ENCODE measurements at regions not wholly inside any gene's neighbourhood (a gene's known extent, or its start where the extent isn't known, plus 50 kb on each side); places are given as distances from the start of the nearest gene placed in this dataset.
"Not testable (repeated sequence)": the region's sequence is repeated elsewhere in the genome, so short reads cannot be mapped to it uniquely, and the experiment has no call there.

DNA sequence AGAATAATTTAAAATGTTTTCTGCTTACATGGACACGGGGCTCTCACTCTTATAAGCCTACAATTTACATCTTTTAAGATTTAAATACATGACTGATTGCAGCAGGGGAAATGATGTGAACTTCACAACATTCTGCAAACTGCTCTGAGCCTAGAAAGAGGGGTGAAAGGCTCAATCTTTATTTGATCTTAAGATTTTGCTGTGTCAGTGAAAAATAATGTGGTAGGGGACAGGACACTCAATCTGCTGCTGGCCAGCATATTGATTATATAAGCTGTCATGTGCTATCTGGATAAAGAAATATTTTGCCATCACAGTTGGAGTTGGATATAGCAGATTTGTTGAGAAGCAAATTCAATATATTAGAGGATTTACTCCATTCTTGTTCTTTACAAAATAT is 2210.5 kb downstream of the PCDH7 start:
- Histone ChIP-seq H3K4me1 (replicated peaks in 1 of 2) (no peaks in the 10 kb centered on the region), H3K36me3 (replicated peaks in 1 of 2) (no peaks in the 10 kb centered on the region), H3K4me3 (no peak overlapping the region), H3K9me3 (replicated peaks in 1 of 3) (no peaks in the 10 kb centered on the region), H3K27ac (no peak overlapping the region), H3K27me3 (no peaks in the 10 kb centered on the region)
- WGBS, 4 donors: 6 to 33% (median 22%) methylated on average over 1 of the region's 1 CpG
- intact Hi-C loops (cut with DNase I): no loop called here
- DNase-seq: no peak
- TF ChIP-seq CTCF (IDR thresholded peaks at IDR 0.05): no peak
- no peak for TF ChIP-seq POLR2A (IDR thresholded peaks at IDR 0.05)

GRCh38 chr4:32931475-32931874 is 2211.3 kb downstream of the PCDH7 start:
- no peak for DNase-seq
- Histone ChIP-seq H3K9me3 (replicated peaks in 1 of 3) (no peaks in the 10 kb centered on the region), H3K27me3 (no peaks in the 10 kb centered on the region), H3K36me3 (replicated peaks in 1 of 2) (no peaks in the 10 kb centered on the region), H3K4me1 (replicated peaks in 1 of 2) (no peaks in the 10 kb centered on the region), H3K27ac (no peak overlapping the region), H3K4me3 (no peak overlapping the region)
- intact Hi-C loops (cut with DNase I): no loop called here
- TF ChIP-seq CTCF (IDR thresholded peaks at IDR 0.05) (no peak), POLR2A (IDR thresholded peaks at IDR 0.05) (no peak)
- WGBS, 4 donors: 17 to 52% (median 46%) methylated on average over 3 of the region's 3 CpGs

GRCh38 chr4:32932156-32932555 is 2212.0 kb downstream of the PCDH7 start:
- Histone ChIP-seq H3K36me3 (replicated peaks in 1 of 2) (no peaks in the 10 kb centered on the region), H3K4me3 (no peak overlapping the region), H3K27me3 (no peaks in the 10 kb centered on the region), H3K9me3 (replicated peaks in 1 of 3) (no peaks in the 10 kb centered on the region), H3K27ac (no peak overlapping the region), H3K4me1 (replicated peaks in 1 of 2) (no peaks in the 10 kb centered on the region)
- intact Hi-C loops (cut with DNase I): no loop called here
- DNase-seq: no peak
- TF ChIP-seq CTCF (IDR thresholded peaks at IDR 0.05) (no peak), POLR2A (IDR thresholded peaks at IDR 0.05) (no peak)

DNA sequence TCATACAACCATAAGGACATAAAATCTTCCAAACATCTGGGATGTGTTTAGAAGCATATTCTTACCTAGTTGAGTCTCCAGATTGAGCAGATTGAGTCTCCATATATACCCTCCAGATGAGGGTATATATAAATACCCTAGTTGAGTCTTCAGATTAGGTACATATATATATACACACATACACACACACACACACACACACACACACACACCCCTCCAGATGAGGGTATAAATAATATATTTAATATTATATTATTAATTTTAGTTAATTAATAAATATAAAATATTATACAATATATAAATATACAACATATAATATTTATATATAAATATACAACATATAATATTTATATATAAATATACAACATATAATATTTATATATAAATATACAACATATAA is 2219.1 kb downstream of the PCDH7 start:
- H3K36me3 ChIP-seq (replicated peaks in 1 of 2); H3K27ac ChIP-seq; H3K4me3 ChIP-seq; DNase-seq; intact Hi-C loops (cut with DNase I); H3K9me3 ChIP-seq (replicated peaks in 1 of 3); H3K27me3 ChIP-seq; H3K4me1 ChIP-seq (replicated peaks in 1 of 2): not testable (repeated sequence)

DNA sequence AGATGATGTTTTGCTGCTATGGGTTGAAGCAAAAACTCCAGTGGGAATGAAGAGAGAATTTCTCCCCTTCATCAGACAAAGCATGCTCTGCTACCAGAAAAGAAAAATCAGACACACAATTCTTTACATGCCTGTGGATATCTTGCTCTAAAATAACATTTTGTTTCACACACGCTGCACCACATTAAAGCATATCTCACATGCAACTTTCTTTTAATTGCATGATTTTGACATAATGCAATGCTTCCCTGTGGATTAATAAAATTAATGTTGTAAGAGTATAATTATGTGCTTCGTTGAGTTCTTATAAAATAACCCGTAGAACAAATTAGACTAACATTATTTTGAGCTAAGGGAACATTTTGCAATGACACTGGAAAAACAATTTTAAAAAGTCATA is 2230.7 kb downstream of the PCDH7 start:
- WGBS, 4 donors: 83 to 93% (median 87%) methylated on average over 3 of the region's 3 CpGs
- Histone ChIP-seq H3K27ac (no peak overlapping the region), H3K27me3 (no peaks in the 10 kb centered on the region), H3K9me3 (replicated peaks in 1 of 3) (no peaks in the 10 kb centered on the region), H3K4me1 (replicated peaks in 1 of 2) (no peaks in the 10 kb centered on the region), H3K36me3 (replicated peaks in 1 of 2) (no peaks in the 10 kb centered on the region), H3K4me3 (no peak overlapping the region)
- TF ChIP-seq POLR2A (IDR thresholded peaks at IDR 0.05) (no peak), CTCF (IDR thresholded peaks at IDR 0.05) (no peak)
- intact Hi-C loops (cut with DNase I): no loop called here
- DNase-seq: no peak

All from adrenal gland (tissue), 9 donors.